IMR-90 (cell line): ENCODE measurements at regions not wholly inside any gene's neighbourhood (a gene's known extent, or its start where the extent isn't known, plus 50 kb on each side); places are given as distances from the start of the nearest gene placed in this dataset.

Experiments used
- ATAC-seq: fragments of 200-7000 bp; cut with Tn5 transposase; 2 replicates; pipeline ENCODE4 v1.9.1; 2020; ENCODE audit warnings: low read depth, mild to moderate bottlenecking, moderate library complexity
- BruUV-seq: library from RNA; stranded (reverse); fragments of 400-500 nt; replicated peaks from 2 replicates; lab custom pipeline; 2021; lab: Mats Ljungman, UMichigan
- CTCF ChIA-PET: fragments of 300-600 bp; formaldehyde crosslinking; extraction: SDS; loops from one replicate; lab custom pipeline; 2021; ENCODE audit warnings: antibody characterized with exemption; lab: Yijun Ruan, JAX
- POLR2A ChIA-PET: fragments of 300-600 bp; sonication (Branson Sonifier 250); formaldehyde crosslinking; loops from one replicate; lab custom pipeline; 2022; ENCODE audit warnings: antibody characterized with exemption; ENCODE audit not compliant: unreplicated experiment; lab: Charles Lee
- DNase-seq: peaks from one replicate; pipeline ENCODE4 v3.0.0; 2013
- H2AFZ ChIP-seq: replicated peaks from 2 replicates; pipeline ENCODE3; 2013; ENCODE audit warnings: low read length, mild to moderate bottlenecking; ENCODE audit not compliant: poor library complexity
- H2AK5ac ChIP-seq: 2 replicates; pipeline ENCODE4 v1.6.1; 2013; ENCODE audit warnings: low read depth, low read length, inconsistent platforms
- H2AK9ac ChIP-seq: replicated peaks from 2 replicates; pipeline ENCODE3; 2013; ENCODE audit warnings: mild to moderate bottlenecking, low read depth, low read length, moderate library complexity; ENCODE audit not compliant: poor library complexity
- H2BK120ac ChIP-seq: 2 replicates; pipeline ENCODE4 v1.6.1; 2013; ENCODE audit warnings: low read depth, low read length, inconsistent platforms
- H2BK15ac ChIP-seq: 3 replicates; pipeline ENCODE4 v1.6.1; 2013; ENCODE audit warnings: low read depth, low read length, inconsistent platforms
- H2BK20ac ChIP-seq: 2 replicates; pipeline ENCODE4 v1.6.1; 2013; ENCODE audit warnings: low read depth, mild to moderate bottlenecking, inconsistent platforms, low read length, moderate library complexity
- H2BK5ac ChIP-seq: 2 replicates; pipeline ENCODE4 v1.6.1; 2013; ENCODE audit warnings: mild to moderate bottlenecking, low read depth, low read length, inconsistent platforms; ENCODE audit not compliant: poor library complexity, severe bottlenecking
- H3K14ac ChIP-seq: replicated peaks from 2 replicates; pipeline ENCODE4 v1.6.1; 2013; ENCODE audit warnings: low read depth, low read length, inconsistent platforms
- H3K18ac ChIP-seq: 2 replicates; pipeline ENCODE4 v1.6.1; 2013; ENCODE audit warnings: low read depth, low read length, control low read depth
- H3K23ac ChIP-seq: 2 replicates; pipeline ENCODE4 v1.6.1; 2013; ENCODE audit warnings: low read depth, low read length, inconsistent platforms
- H3K27ac ChIP-seq: 2 replicates; pipeline ENCODE4 v1.5.1; 2013; ENCODE audit warnings: mild to moderate bottlenecking, control low read depth, low read length; ENCODE audit not compliant: insufficient read depth
- H3K27me3 ChIP-seq: 2 replicates; pipeline ENCODE4 v1.6.1; 2013; ENCODE audit warnings: low read length; ENCODE audit not compliant: control insufficient read depth, insufficient read depth
- H3K36me3 ChIP-seq: 2 replicates; pipeline ENCODE4 v1.6.1; 2013; ENCODE audit warnings: low read length, mixed read lengths; ENCODE audit not compliant: control insufficient read depth, insufficient read depth
- H3K4ac ChIP-seq: 2 replicates; pipeline ENCODE4 v1.6.1; 2013; ENCODE audit warnings: low read depth, low read length, inconsistent platforms
- H3K4me1 ChIP-seq: 2 replicates; pipeline ENCODE4 v1.6.1; 2013; ENCODE audit warnings: low read length, mixed read lengths; ENCODE audit not compliant: control insufficient read depth, insufficient read depth
- H3K4me2 ChIP-seq: 2 replicates; pipeline ENCODE4 v1.6.1; 2013; ENCODE audit warnings: low read depth, mild to moderate bottlenecking, control low read depth, low read length, moderate library complexity
- H3K4me3 ChIP-seq: 2 replicates; pipeline ENCODE4 v1.5.1; 2013; ENCODE audit warnings: low read depth, mild to moderate bottlenecking, control low read depth, low read length, moderate library complexity; ENCODE audit not compliant: insufficient read depth
- H3K56ac ChIP-seq: 2 replicates; pipeline ENCODE4 v1.6.1; 2013; ENCODE audit warnings: low read length, inconsistent platforms; ENCODE audit not compliant: insufficient read depth; ENCODE audit errors: extremely low read depth
- H3K79me1 ChIP-seq, 2 experiments: 2 replicates each; pipeline ENCODE4 v1.6.1; 2013; ENCODE audit warnings: low read length in 2 of 2, inconsistent platforms in 1 of 2, low read depth in 1 of 2
- H3K9ac ChIP-seq: 2 replicates; pipeline ENCODE4 v1.6.1; 2013; ENCODE audit warnings: low read depth, low read length, control low read depth
- H3K9me1 ChIP-seq: 2 replicates; pipeline ENCODE4 v1.6.1; 2013; ENCODE audit warnings: low read length, inconsistent platforms; ENCODE audit not compliant: insufficient read depth
- H3K9me3 ChIP-seq: 2 replicates; pipeline ENCODE4 v1.6.1; 2013; ENCODE audit warnings: low read length; ENCODE audit not compliant: control insufficient read depth, insufficient read depth
- H4K20me1 ChIP-seq: 2 replicates; pipeline ENCODE4 v1.6.1; 2013; ENCODE audit warnings: low read length, inconsistent platforms; ENCODE audit not compliant: insufficient read depth
- H4K5ac ChIP-seq: 2 replicates; pipeline ENCODE4 v1.6.1; 2013; ENCODE audit warnings: mild to moderate bottlenecking, low read depth, low read length, control low read depth
- H4K8ac ChIP-seq, 2 experiments: 2 replicates each; pipeline ENCODE4 v1.6.1; 2013; ENCODE audit warnings: low read depth in 2 of 2, low read length in 2 of 2, control low read depth in 1 of 2, inconsistent platforms in 1 of 2
- H4K91ac ChIP-seq: 2 replicates; pipeline ENCODE4 v1.6.1; 2013; ENCODE audit warnings: low read depth, low read length, inconsistent platforms; ENCODE audit not compliant: insufficient read depth
- MAZ ChIP-seq: IDR thresholded peaks from 2 replicates; pipeline ENCODE4 v1.6.1; 2012; ENCODE audit warnings: low read depth, mild to moderate bottlenecking, low read length, improper control_type of control experiment, moderate library complexity, borderline replicate concordance
- RAD21 ChIP-seq: IDR thresholded peaks from 2 replicates; pipeline ENCODE4 v1.6.1; 2012; ENCODE audit warnings: low read length, improper control_type of control experiment
- whole genome bisulfite sequencing, 2 experiments: methylation state at CpG; one replicate each; pipeline versions ENCODE4 v1.1.5 to v1.1.7; 2013; ENCODE audit warnings: missing lambda C conversion rate in 2 of 2; ENCODE audit not compliant: insufficient read length in 1 of 2; ENCODE audit errors: extremely low coverage in 2 of 2; 5-methylcytosine and 5-hydroxymethylcytosine counted together
- dilution Hi-C: fragments of 300-500 bp; cut with HindIII; formaldehyde crosslinking; loops from one replicate; pipeline ENCODE4 v1.14.3; 2018; ENCODE audit warnings: low sequenced_read_pairs; ENCODE audit not compliant: unreplicated experiment
- in situ Hi-C: fragments of 300-500 bp; cut with MboI; formaldehyde crosslinking; loops from 3 replicates; pipeline ENCODE4 v1.14.3; 2019; ENCODE audit warnings: low sequenced_read_pairs, inconsistent platforms, mixed read lengths
- intact Hi-C: fragments of 100-400 bp; cut with micrococcal nuclease; formaldehyde crosslinking; loops from 2 replicates; pipeline ENCODE4 v1.10.0; 2022

- Histone ChIP-seq H3K18ac (no peak overlapping the region), H2BK15ac (no peak overlapping the region), H2AFZ (no peak overlapping the region), H2BK5ac (no peak overlapping the region), H4K91ac (no peak overlapping the region), H3K4me2 (no peak overlapping the region), H3K79me1 (no peaks in the 10 kb centered on the region), H3K27ac (no peak overlapping the region), H3K9me3 (no peaks in the 10 kb centered on the region), H3K27me3 (peaks cover 2% of the 10 kb centered on the region), H2AK5ac (no peak overlapping the region), H4K5ac (no peak overlapping the region), H3K36me3 (no peaks in the 10 kb centered on the region), H3K4me3 (no peak overlapping the region), H3K56ac (no peak overlapping the region), H3K4me1 (peaks cover 5% of the 10 kb centered on the region; the same call in 1 of the 2 replicates), H3K23ac (no peak overlapping the region), H3K4ac (no peak overlapping the region), H2BK120ac (no peak overlapping the region), H3K9ac (no peak overlapping the region), H3K14ac (no peak overlapping the region), H3K9me1 (no peaks in the 10 kb centered on the region), H4K8ac (no peak overlapping the region), H2BK20ac (no peak overlapping the region), H4K20me1 (no peaks in the 10 kb centered on the region), H2AK9ac (no peak overlapping the region)
- no TSS peak for BruUV-seq
- intact Hi-C loops, result no loop called here
- ChIA-PET POLR2A (no interaction called here), CTCF (no interaction called here)
- TF ChIP-seq MAZ, result no peak
- no peak for TF ChIP-seq RAD21
- dilution Hi-C loops, result no loop called here
- no peak for ATAC-seq
- DNase-seq, result no peak
- in situ Hi-C loops, result no loop called here
- WGBS, 2 experiments, result 90% methylated on average over 2 of the region's 3 CpGs; no CpG with 5 or more reads in 1 of the 2 experiments
Measured at GRCh38 chr4:24143741-24144140, 253.9 kb upstream of the PPARGC1A start.
